NCI-H526 treated with DMSO at 0.1 percent for 48 hours (cell line): ENCODE measurements at regions not wholly inside any gene's neighbourhood (a gene's known extent, or its start where the extent isn't known, plus 50 kb on each side); places are given as distances from the start of the nearest gene placed in this dataset.
A peak's percentile ranks its signal among the peaks of the same experiment; 100 is the strongest.

Experiments
- DNase-seq: peaks from one replicate; lab custom pipeline; 2025; lab: John Stamatoyannopoulos, UW

GRCh38 chr20:60131375-60131774 lies 173.2 kb downstream of the CDH26 start:
- no peak for DNase-seq

- DNase-seq: no peak
These were observed 174.1 kb downstream of the CDH26 start for GRCh38 chr20:60132162-60132826.

- DNase-seq: no peak
These were observed 174.8 kb downstream of the CDH26 start for GRCh38 chr20:60132827-60133670.

- DNase-seq: no peak
These were observed 177.1 kb downstream of the CDH26 start for GRCh38 chr20:60135276-60135675.

- DNase-seq: no peak
These were observed 178.6 kb downstream of the CDH26 start for GRCh38 chr20:60136645-60137401.

GRCh38 chr20:60137657-60138245 lies 179.5 kb downstream of the CDH26 start:
- DNase-seq: no peak

- no peak for DNase-seq
These were observed 180.3 kb downstream of the CDH26 start for GRCh38 chr20:60138256-60139220.

GRCh38 chr20:60139663-60140446 lies 181.6 kb downstream of the CDH26 start:
- no peak for DNase-seq

GRCh38 chr20:60142587-60142986 lies 184.4 kb downstream of the CDH26 start:
- DNase-seq: no peak

- DNase-seq: no peak
These were observed 185.1 kb downstream of the CDH26 start for GRCh38 chr20:60143261-60143842.

GRCh38 chr20:60144404-60144803 lies 186.2 kb downstream of the CDH26 start:
- DNase-seq: no peak

- peak; percentile 38 for DNase-seq
These were observed 186.8 kb downstream of the CDH26 start for GRCh38 chr20:60144974-60145527.

- DNase-seq: no peak
These were observed 188.8 kb downstream of the CDH26 start for GRCh38 chr20:60147004-60147403.

GRCh38 chr20:60148885-60149284 lies 190.7 kb downstream of the CDH26 start:
- DNase-seq: no peak

GRCh38 chr20:60152792-60153191 lies 194.6 kb downstream of the CDH26 start:
- no peak for DNase-seq

- DNase-seq: no peak
These were observed 202.4 kb downstream of the CDH26 start for GRCh38 chr20:60160451-60161145.

GRCh38 chr20:60167812-60168211 lies 209.6 kb downstream of the CDH26 start:
- no peak for DNase-seq

GRCh38 chr20:60168963-60169362 lies 210.7 kb downstream of the CDH26 start:
- no peak for DNase-seq

- no peak for DNase-seq
These were observed 211.9 kb downstream of the CDH26 start for GRCh38 chr20:60170116-60170515.
